GM12878 (cell line): ENCODE measurements at regions not wholly inside any gene's neighbourhood (a gene's known extent, or its start where the extent isn't known, plus 50 kb on each side); places are given as distances from the start of the nearest gene placed in this dataset.

Experiments used
- ATAC-seq: fragments of 200-7000 bp; cut with Tn5 transposase; 3 replicates; pipeline ENCODE4 v1.9.1; 2020; ENCODE audit warnings: mild to moderate bottlenecking, moderate library complexity
- BruUV-seq: library from RNA; stranded (reverse); fragments of 400-500 nt; replicated peaks from 2 replicates; lab custom pipeline; 2021; lab: Mats Ljungman, UMichigan
- CTCF ChIA-PET: fragments of 300-600 bp; sonication (Branson Sonifier 250); formaldehyde crosslinking; extraction: SDS; loops from one replicate; lab custom pipeline; 2021; ENCODE audit warnings: inconsistent platforms; lab: Yijun Ruan, JAX
- POLR2A ChIA-PET: fragments of 350-600 bp; formaldehyde crosslinking; extraction: SDS; loops from one replicate; lab custom pipeline; 2021; ENCODE audit warnings: inconsistent platforms; lab: Charles Lee
- RAD21 ChIA-PET: fragments of 300-600 bp; sonication (Branson Sonifier 250); formaldehyde crosslinking; loops from one replicate; lab custom pipeline; 2023; ENCODE audit warnings: antibody characterized with exemption; ENCODE audit not compliant: unreplicated experiment; lab: Charles Lee
- SMC1A ChIA-PET: fragments of 300-600 bp; sonication (Branson Sonifier 250); formaldehyde crosslinking; loops from one replicate; lab custom pipeline; 2023; ENCODE audit not compliant: unreplicated experiment, uncharacterized antibody; lab: Charles Lee
- DNase-seq: peaks from one replicate; pipeline ENCODE4 v3.0.0-alpha.2; 2011; ENCODE audit warnings: low read depth, low spot score
- FAIRE-seq: peaks from 3 replicates; lab custom pipeline; 2011; peaks lifted over from hg19 to GRCh38; lab: Jason Lieb, UNC
- H2AFZ ChIP-seq: 2 replicates; pipeline ENCODE4 v1.6.0; 2011; ENCODE audit warnings: low read depth, low read length, control low read depth; ENCODE audit not compliant: control insufficient read depth
- H3K27ac ChIP-seq: 2 replicates; pipeline ENCODE4 v1.5.1; 2011; ENCODE audit warnings: control low read depth; ENCODE audit not compliant: control insufficient read depth, insufficient read depth
- H3K27me3 ChIP-seq, 2 experiments: replicated peaks in 1 of 2; 2 replicates each; pipeline versions ENCODE4 v1.6.0 to v1.6.1; 2011; ENCODE audit warnings: low read length in 1 of 2; ENCODE audit not compliant: control insufficient read depth in 2 of 2, insufficient read depth in 2 of 2
- H3K36me3 ChIP-seq, 2 experiments: 2 replicates each; pipeline ENCODE4 v1.5.1; 2011; ENCODE audit warnings: low read length in 1 of 2; ENCODE audit not compliant: control insufficient read depth in 2 of 2, insufficient read depth in 2 of 2
- H3K4me1 ChIP-seq: 2 replicates; pipeline ENCODE4 v1.6.1; 2011; ENCODE audit warnings: mild to moderate bottlenecking, low read length, moderate library complexity, mixed read lengths; ENCODE audit not compliant: control insufficient read depth, insufficient read depth
- H3K4me2 ChIP-seq: 2 replicates; pipeline ENCODE4 v1.6.0; 2011; ENCODE audit warnings: control low read depth; ENCODE audit not compliant: control insufficient read depth, insufficient read depth
- H3K4me3 ChIP-seq: fragments of 200-600 bp; sonication (generic); 2 replicates; pipeline ENCODE4 v1.5.1; 2016
- H3K79me2 ChIP-seq: 2 replicates; pipeline ENCODE4 v1.6.0; 2011; ENCODE audit warnings: low read length; ENCODE audit not compliant: control insufficient read depth, insufficient read depth
- H3K9ac ChIP-seq: 2 replicates; pipeline ENCODE4 v1.8.0; 2011; ENCODE audit warnings: low read length, control low read depth, mixed read lengths; ENCODE audit not compliant: control insufficient read depth, insufficient read depth
- H3K9me3 ChIP-seq: replicated peaks from 3 replicates; pipeline ENCODE4 v1.5.1; 2011; ENCODE audit warnings: mild to moderate bottlenecking, low read length; ENCODE audit not compliant: control insufficient read depth, insufficient read depth
- H4K20me1 ChIP-seq: 2 replicates; pipeline ENCODE4 v1.6.0; 2011; ENCODE audit not compliant: control insufficient read depth, insufficient read depth
- EP300 ChIP-seq, 2 experiments: fragments of 150-350 bp in 1 of 2; IDR thresholded peaks; 2 replicates each; pipeline ENCODE4 v1.6.1; 2011 to 2012; ENCODE audit warnings: low read depth in 2 of 2, low read length in 2 of 2, borderline replicate concordance in 1 of 2, improper control_type of control experiment in 1 of 2, inconsistent platforms in 1 of 2; ENCODE audit not compliant: control insufficient read depth in 1 of 2
- JUND ChIP-seq: IDR thresholded peaks from 2 replicates; pipeline ENCODE4 v1.6.1; 2012; ENCODE audit warnings: low read depth, mild to moderate bottlenecking, low read length, improper control_type of control experiment, moderate library complexity
- NFYA ChIP-seq: IDR thresholded peaks from 2 replicates; pipeline ENCODE4 v1.6.1; 2011; ENCODE audit warnings: low read depth, mild to moderate bottlenecking, low read length, improper control_type of control experiment, borderline replicate concordance
- NRF1 ChIP-seq: conservative IDR thresholded peaks from 2 replicates; pipeline ENCODE4 v1.6.1; 2011; ENCODE audit warnings: mild to moderate bottlenecking, low read depth, low read length, improper control_type of control experiment
- POLR2A ChIP-seq: IDR thresholded peaks from 2 replicates; pipeline ENCODE4 v1.6.1; 2011; ENCODE audit warnings: low read depth, mild to moderate bottlenecking, low read length
- TBL1XR1 ChIP-seq: IDR thresholded peaks from 2 replicates; pipeline ENCODE4 v1.6.1; 2012; ENCODE audit warnings: low read depth, low read length, improper control_type of control experiment
- WGBS: methylation state at CpG from one replicate; pipeline ENCODE4 v1.1.6; 2016; ENCODE audit warnings: low lambda C conversion rate; ENCODE audit not compliant: insufficient replicate concordance, insufficient coverage; ENCODE audit errors: missing lambda C conversion rate; 5-methylcytosine and 5-hydroxymethylcytosine counted together
- in situ Hi-C: fragments of 300-500 bp; cut with MboI; formaldehyde crosslinking; loops from 9 replicates; pipeline ENCODE4 v1.14.3; 2018; ENCODE audit warnings: mixed read lengths
- intact Hi-C: fragments of 100-400 bp; cut with micrococcal nuclease; formaldehyde crosslinking; loops from one replicate; pipeline ENCODE4 v1.14.2; 2022; ENCODE audit not compliant: unreplicated experiment
- TF ChIP-seq, protein P1 (sequence below): fragments of 150-350 bp; IDR thresholded peaks from 2 replicates; pipeline ENCODE4 v1.6.1; 2014; ENCODE audit warnings: mild to moderate bottlenecking, low read depth, low read length
- TF ChIP-seq, protein P2 (sequence below): fragments of 450-650 bp; IDR thresholded peaks from 2 replicates; pipeline ENCODE4 v1.6.1; 2018; ENCODE audit warnings: mild to moderate bottlenecking, low read depth, moderate library complexity; ENCODE audit not compliant: partially characterized antibody
- TF ChIP-seq, protein P3 (sequence below): IDR thresholded peaks from 2 replicates; pipeline ENCODE4 v1.6.1; 2011; ENCODE audit warnings: borderline replicate concordance, low read depth, mild to moderate bottlenecking, moderate library complexity, mixed read lengths, low read length; ENCODE audit not compliant: insufficient read depth; ENCODE audit errors: extremely low read length

DNA sequence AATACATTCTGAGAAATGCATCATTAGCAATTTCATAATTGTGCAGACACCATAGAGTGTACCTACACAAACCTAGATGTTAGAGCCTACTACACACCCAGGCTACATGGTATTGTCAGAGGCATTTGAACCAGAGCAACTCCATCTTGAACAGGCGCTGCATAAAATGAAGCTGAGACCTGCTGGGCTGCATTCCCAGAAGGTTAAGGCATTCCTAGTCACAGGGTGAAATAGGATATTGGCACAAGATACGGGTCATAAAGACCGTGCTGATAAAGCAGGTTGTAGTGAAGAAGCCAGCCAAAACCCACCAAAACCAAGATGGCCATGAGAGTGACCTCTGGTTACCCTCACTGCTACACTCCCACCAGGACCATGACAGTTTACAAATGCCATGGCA lies 116.4 kb downstream of the LARP7 start (continued):
- TF ChIP-seq, protein P1, sequence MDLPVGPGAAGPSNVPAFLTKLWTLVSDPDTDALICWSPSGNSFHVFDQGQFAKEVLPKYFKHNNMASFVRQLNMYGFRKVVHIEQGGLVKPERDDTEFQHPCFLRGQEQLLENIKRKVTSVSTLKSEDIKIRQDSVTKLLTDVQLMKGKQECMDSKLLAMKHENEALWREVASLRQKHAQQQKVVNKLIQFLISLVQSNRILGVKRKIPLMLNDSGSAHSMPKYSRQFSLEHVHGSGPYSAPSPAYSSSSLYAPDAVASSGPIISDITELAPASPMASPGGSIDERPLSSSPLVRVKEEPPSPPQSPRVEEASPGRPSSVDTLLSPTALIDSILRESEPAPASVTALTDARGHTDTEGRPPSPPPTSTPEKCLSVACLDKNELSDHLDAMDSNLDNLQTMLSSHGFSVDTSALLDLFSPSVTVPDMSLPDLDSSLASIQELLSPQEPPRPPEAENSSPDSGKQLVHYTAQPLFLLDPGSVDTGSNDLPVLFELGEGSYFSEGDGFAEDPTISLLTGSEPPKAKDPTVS = no peak

DNA sequence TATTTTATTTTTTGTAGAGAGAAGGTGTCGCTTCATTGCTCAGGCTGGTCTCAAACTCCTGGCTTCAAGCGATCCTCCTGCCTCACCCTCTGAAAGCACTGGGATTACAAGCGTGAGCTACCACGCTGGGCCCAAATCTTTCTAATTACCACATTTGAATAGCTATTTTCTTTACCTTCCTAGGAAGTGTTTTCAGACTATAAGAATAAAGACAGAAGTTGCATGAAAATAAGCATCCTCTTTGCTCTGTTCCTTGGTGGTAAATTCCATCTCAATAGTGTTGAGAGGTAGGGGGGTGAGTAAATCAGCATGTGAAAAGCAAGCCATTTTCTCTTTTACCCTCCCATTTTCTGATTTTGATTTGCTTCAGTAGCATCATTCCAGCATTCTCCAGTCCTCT lies 122.4 kb downstream of the LARP7 start:
- CTCF ChIA-PET = interaction anchor here (0.6 to 1.8 kb wide), 9 partner anchors 22 to 192 kb away, joined by 3 to 20 read pairs (median 3); partner anchors contain the start of genes LARP7 and ZGRF1
- no peak for FAIRE-seq

More for the DNA sequence above, 122.4 kb downstream of the LARP7 start:
- in situ Hi-C loops (loop anchor here (10.0 kb wide), 1 partner anchor 675 kb away; no protein-coding TSS in a partner anchor), intact Hi-C loops (no loop called here)
- H3K9me3 ChIP-seq = no peaks in the 10 kb centered on the region
- no TSS peak for BruUV-seq
- H2AFZ ChIP-seq = no peak overlapping the region
- no peaks in the 10 kb centered on the region; the same call in 1 of the 2 replicates for H3K4me1 ChIP-seq
- RAD21 ChIA-PET = interaction anchor here (0.7 kb wide), 1 partner anchor 9 kb away, joined by 3 read pairs; no protein-coding TSS in a partner anchor
- 75% methylated on average over 4 of the region's 4 CpGs for WGBS
- POLR2A ChIA-PET = interaction anchor here (0.7 to 0.8 kb wide), 2 partner anchors 124 to 185 kb away, joined by 3 read pairs; no protein-coding TSS in a partner anchor
- H3K4me3 ChIP-seq = no peak overlapping the region
- H3K79me2 ChIP-seq = no peaks in the 10 kb centered on the region
- H3K9ac ChIP-seq = no peak overlapping the region
- no peak for TF ChIP-seq NRF1
- TF ChIP-seq, protein P2, sequence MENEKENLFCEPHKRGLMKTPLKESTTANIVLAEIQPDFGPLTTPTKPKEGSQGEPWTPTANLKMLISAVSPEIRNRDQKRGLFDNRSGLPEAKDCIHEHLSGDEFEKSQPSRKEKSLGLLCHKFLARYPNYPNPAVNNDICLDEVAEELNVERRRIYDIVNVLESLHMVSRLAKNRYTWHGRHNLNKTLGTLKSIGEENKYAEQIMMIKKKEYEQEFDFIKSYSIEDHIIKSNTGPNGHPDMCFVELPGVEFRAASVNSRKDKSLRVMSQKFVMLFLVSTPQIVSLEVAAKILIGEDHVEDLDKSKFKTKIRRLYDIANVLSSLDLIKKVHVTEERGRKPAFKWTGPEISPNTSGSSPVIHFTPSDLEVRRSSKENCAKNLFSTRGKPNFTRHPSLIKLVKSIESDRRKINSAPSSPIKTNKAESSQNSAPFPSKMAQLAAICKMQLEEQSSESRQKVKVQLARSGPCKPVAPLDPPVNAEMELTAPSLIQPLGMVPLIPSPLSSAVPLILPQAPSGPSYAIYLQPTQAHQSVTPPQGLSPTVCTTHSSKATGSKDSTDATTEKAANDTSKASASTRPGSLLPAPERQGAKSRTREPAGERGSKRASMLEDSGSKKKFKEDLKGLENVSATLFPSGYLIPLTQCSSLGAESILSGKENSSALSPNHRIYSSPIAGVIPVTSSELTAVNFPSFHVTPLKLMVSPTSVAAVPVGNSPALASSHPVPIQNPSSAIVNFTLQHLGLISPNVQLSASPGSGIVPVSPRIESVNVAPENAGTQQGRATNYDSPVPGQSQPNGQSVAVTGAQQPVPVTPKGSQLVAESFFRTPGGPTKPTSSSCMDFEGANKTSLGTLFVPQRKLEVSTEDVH = no peak
- TF ChIP-seq, protein P3, sequence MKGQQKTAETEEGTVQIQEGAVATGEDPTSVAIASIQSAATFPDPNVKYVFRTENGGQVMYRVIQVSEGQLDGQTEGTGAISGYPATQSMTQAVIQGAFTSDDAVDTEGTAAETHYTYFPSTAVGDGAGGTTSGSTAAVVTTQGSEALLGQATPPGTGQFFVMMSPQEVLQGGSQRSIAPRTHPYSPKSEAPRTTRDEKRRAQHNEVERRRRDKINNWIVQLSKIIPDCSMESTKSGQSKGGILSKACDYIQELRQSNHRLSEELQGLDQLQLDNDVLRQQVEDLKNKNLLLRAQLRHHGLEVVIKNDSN = no peak
- no peak for TF ChIP-seq EP300 (IDR thresholded peaks at IDR 0.05; ENCODE audit: borderline replicate concordance in 1 of 2, control insufficient read depth in 1 of 2, low read depth in 2 of 2, low read length in 2 of 2)
- TF ChIP-seq NFYA = no peak
- TF ChIP-seq JUND = no peak
- TF ChIP-seq TBL1XR1 = no peak
- no peak for TF ChIP-seq POLR2A
- no peaks in the 10 kb centered on the region for H3K27me3 ChIP-seq
- no peak for DNase-seq
- H3K4me2 ChIP-seq = no peak overlapping the region
- no peaks in the 10 kb centered on the region for H4K20me1 ChIP-seq
- no peak for ATAC-seq
- H3K36me3 ChIP-seq = no peaks in the 10 kb centered on the region
- no peak overlapping the region for H3K27ac ChIP-seq
- SMC1A ChIA-PET = interaction anchor here (0.9 to 1.4 kb wide), 7 partner anchors 17 to 187 kb away, joined by 3 to 4 read pairs (median 3); no protein-coding TSS in a partner anchor
